ENCODE measurements at regions not wholly inside any gene's neighbourhood (a gene's known extent, or its start where the extent isn't known, plus 50 kb on each side); places are given as distances from the start of the nearest gene placed in this dataset.

GRCh38 chr3:124248471-124249028 lies 256.6 kb upstream of the ROPN1 start:
- no peak for DNase-seq
- intact Hi-C loops (cut with micrococcal nuclease; ENCODE audit: unreplicated experiment): loop anchor here (10.0 kb wide), 1 partner anchor 214 kb away; the partner anchor contains the start of gene KALRN

GRCh38 chr3:124249038-124249437 lies 257.1 kb upstream of the ROPN1 start:
- no peaks in the 10 kb centered on the region for H3K36me3 ChIP-seq (ENCODE audit: control insufficient read depth, insufficient read depth, low read length)
- Mint-ChIP-seq H3K27ac (ENCODE audit: unreplicated experiment) (no peak overlapping the region), H3K9me3 (ENCODE audit: unreplicated experiment) (no peaks in the 10 kb centered on the region), H3K4me3 (ENCODE audit: unreplicated experiment) (no peak overlapping the region), H3K27me3 (ENCODE audit: insufficient read depth, unreplicated experiment) (peaks cover 8% of the 10 kb centered on the region), H3K4me1 (ENCODE audit: low read depth, unreplicated experiment) (peaks cover 12% of the 10 kb centered on the region), H3K36me3 (ENCODE audit: insufficient read depth, unreplicated experiment) (no peaks in the 10 kb centered on the region)
- intact Hi-C loops (cut with micrococcal nuclease; ENCODE audit: unreplicated experiment): loop anchor here (10.0 kb wide), 1 partner anchor 214 kb away; the partner anchor contains the start of gene KALRN
- H3K9me3 ChIP-seq: no peaks in the 10 kb centered on the region
- DNase-seq: no peak
- H3K4me3 ChIP-seq (ENCODE audit: low read depth, low read length): no peak overlapping the region
- ChIA-PET CTCF (no interaction called here), POLR2A (no interaction called here)
- H3K4me1 ChIP-seq: no peaks in the 10 kb centered on the region
- no peak for TF ChIP-seq CTCF (IDR thresholded peaks at IDR 0.05; ENCODE audit: insufficient read depth in 1 of 2, low read depth in 1 of 2, low read length in 1 of 2, severe bottlenecking in 1 of 2, unreplicated experiment in 1 of 2)
- H3K27me3 ChIP-seq (replicated peaks; ENCODE audit: control insufficient read depth, insufficient read depth, low read length): no peaks in the 10 kb centered on the region
- no TSS peak for BruUV-seq (replicated peaks)

More at GRCh38 chr3:124248471-124249028, 256.6 kb upstream of the ROPN1 start:
- POLR2A ChIA-PET: no interaction called here
- peaks cover 8% of the 10 kb centered on the region for H3K27me3 Mint-ChIP-seq (ENCODE audit: insufficient read depth, unreplicated experiment)
- CTCF ChIA-PET: interaction anchor here (0.6 kb wide), 1 partner anchor 524 kb away, joined by 5 read pairs; no protein-coding TSS in a partner anchor
- TF ChIP-seq CTCF (IDR thresholded peaks at IDR 0.05; ENCODE audit: insufficient read depth in 1 of 2, low read depth in 1 of 2, low read length in 1 of 2, severe bottlenecking in 1 of 2, unreplicated experiment in 1 of 2): no peak
- Histone ChIP-seq H3K4me1 (no peaks in the 10 kb centered on the region), H3K9me3 (no peaks in the 10 kb centered on the region), H3K27me3 (replicated peaks; ENCODE audit: control insufficient read depth, insufficient read depth, low read length) (no peaks in the 10 kb centered on the region), H3K4me3 (ENCODE audit: low read depth, low read length) (no peak overlapping the region), H3K36me3 (ENCODE audit: control insufficient read depth, insufficient read depth, low read length) (no peaks in the 10 kb centered on the region)
- H3K27ac Mint-ChIP-seq (ENCODE audit: unreplicated experiment): no peak overlapping the region
- peaks cover 12% of the 10 kb centered on the region for H3K4me1 Mint-ChIP-seq (ENCODE audit: low read depth, unreplicated experiment)
- H3K9me3 Mint-ChIP-seq (ENCODE audit: unreplicated experiment): no peaks in the 10 kb centered on the region
- no TSS peak for BruUV-seq (replicated peaks)
- no peaks in the 10 kb centered on the region for H3K36me3 Mint-ChIP-seq (ENCODE audit: insufficient read depth, unreplicated experiment)
- no peak overlapping the region for H3K4me3 Mint-ChIP-seq (ENCODE audit: unreplicated experiment)

GRCh38 chr3:124250053-124250452 lies 258.1 kb upstream of the ROPN1 start:
- POLR2A ChIA-PET: no interaction called here
- Mint-ChIP-seq H3K4me1 (ENCODE audit: low read depth, unreplicated experiment) (peaks cover 12% of the 10 kb centered on the region), H3K36me3 (ENCODE audit: insufficient read depth, unreplicated experiment) (no peaks in the 10 kb centered on the region), H3K4me3 (ENCODE audit: unreplicated experiment) (no peak overlapping the region), H3K9me3 (ENCODE audit: unreplicated experiment) (no peaks in the 10 kb centered on the region), H3K27ac (ENCODE audit: unreplicated experiment) (no peak overlapping the region), H3K27me3 (ENCODE audit: insufficient read depth, unreplicated experiment) (peaks cover 8% of the 10 kb centered on the region)
- H3K36me3 ChIP-seq (ENCODE audit: control insufficient read depth, insufficient read depth, low read length): no peaks in the 10 kb centered on the region
- H3K4me3 ChIP-seq (ENCODE audit: low read depth, low read length): no peak overlapping the region
- TF ChIP-seq CTCF (IDR thresholded peaks at IDR 0.05; ENCODE audit: insufficient read depth in 1 of 2, low read depth in 1 of 2, low read length in 1 of 2, severe bottlenecking in 1 of 2, unreplicated experiment in 1 of 2): no peak
- no peaks in the 10 kb centered on the region for H3K4me1 ChIP-seq
- DNase-seq: no peak
- BruUV-seq (replicated peaks): no TSS peak
- CTCF ChIA-PET: interaction anchor here (0.6 kb wide), 1 partner anchor 289 kb away, joined by 3 read pairs; the partner anchor contains the start of gene CCDC14
- H3K27me3 ChIP-seq (replicated peaks; ENCODE audit: control insufficient read depth, insufficient read depth, low read length): no peaks in the 10 kb centered on the region
- intact Hi-C loops (cut with micrococcal nuclease; ENCODE audit: unreplicated experiment): no loop called here
- H3K9me3 ChIP-seq: no peaks in the 10 kb centered on the region
